ENCODE measurements at regions not wholly inside any gene's neighbourhood (a gene's known extent, or its start where the extent isn't known, plus 50 kb on each side); places are given as distances from the start of the nearest gene placed in this dataset.

DNA sequence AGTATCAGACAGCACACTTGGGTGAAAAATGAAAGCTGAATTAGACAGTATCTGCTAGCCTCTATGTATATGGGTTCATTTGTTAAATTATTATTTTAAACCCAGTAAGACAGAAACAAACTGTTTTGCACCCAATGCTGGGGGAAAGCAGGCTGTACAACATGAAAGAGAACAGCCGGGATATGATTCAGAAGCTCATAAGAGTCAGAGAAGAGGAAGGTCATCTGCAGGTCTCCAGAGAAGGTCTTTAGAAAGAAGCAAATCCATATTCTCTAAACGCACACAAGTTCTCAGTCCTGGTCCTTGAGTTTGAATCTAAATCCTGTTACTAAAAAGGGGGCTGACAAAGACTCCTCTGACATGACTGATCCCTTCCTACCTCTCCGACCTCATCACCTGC lies 155.1 kb downstream of the SIPA1L2 start:
- DNase-seq = no peak

DNA sequence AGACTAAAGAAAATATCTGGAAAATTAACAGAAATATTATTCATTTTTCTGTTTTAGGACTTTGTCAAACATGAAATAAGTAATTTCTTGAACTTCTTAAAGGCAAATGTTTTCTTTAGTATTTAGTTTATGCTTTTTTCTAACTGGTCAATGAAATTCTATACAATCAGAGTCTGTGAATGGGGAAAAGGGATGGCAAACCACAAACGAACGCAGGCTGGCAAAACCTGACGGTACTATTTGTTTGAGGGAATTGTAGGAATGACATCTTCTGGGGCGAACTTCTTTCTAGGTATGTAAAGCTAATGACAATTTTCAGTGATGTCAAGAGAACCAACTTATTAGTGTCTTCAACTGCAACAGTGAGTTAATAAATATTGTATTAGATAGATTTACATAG lies 156.0 kb downstream of the SIPA1L2 start:
- DNase-seq = no peak

DNA sequence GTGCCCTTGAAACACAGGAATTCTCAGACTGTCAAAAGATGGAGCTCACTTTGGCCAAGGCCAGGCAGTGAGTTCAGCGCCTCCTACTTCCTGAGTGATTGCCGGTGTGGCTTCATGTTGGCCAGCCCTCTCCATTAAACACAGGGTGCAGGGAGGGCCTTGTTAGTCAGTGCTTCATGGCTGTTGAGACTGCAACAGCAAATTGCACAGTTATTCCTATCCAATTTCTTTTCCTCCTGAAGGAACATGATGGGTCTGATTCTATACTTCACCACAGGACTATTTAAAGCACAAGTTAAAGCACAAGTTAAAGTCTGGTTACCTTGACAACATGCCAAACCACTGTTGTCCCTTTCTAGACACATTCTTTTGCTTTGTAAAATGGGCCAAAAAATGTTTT lies 156.6 kb downstream of the SIPA1L2 start:
- DNase-seq = no peak

DNA sequence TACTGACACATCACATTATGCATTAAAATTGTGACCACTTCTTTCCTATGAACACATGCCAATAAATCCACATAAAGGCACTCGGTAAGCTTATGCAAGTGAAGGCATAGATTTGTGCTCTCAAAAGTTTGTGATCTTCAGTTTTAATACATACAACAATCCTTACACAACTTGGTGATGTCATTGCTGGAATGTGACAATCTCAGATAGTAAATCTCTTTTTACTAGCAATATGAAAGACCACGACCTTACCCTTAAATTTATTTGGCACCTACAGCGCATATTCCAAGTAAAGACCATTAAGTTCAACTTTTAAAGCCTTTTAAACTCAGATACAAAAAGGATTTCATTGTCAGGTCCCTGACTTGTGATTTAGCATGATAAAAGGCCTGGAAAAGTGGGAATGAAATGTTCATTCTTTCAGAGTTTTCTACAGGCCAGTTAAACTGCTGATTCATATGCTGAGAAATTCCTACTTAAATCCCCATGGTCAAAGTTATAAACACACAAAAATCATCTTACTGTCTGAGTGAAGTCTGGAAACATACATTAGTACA lies 157.4 kb downstream of the SIPA1L2 start:
- DNase-seq = no peak

DNA sequence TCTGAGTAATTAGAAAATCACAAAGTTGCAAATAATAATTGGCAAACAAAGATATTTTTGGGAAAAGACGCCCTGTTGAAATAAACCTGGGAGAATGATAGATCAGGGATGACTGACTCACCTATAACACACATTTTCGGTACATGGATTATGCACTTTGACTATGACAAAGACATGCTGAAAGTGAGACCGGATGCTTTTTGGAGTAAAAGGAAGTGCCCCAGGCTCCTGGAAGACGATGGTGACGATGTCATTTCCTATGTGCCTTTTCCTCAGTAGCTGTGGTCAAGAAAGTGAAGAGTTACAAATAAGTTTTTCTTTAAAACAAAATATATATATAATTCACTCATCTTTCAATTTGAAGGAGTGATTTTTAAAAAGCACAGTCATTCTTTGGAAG lies 158.7 kb downstream of the SIPA1L2 start:
- peak; percentile 35 for DNase-seq

DNA sequence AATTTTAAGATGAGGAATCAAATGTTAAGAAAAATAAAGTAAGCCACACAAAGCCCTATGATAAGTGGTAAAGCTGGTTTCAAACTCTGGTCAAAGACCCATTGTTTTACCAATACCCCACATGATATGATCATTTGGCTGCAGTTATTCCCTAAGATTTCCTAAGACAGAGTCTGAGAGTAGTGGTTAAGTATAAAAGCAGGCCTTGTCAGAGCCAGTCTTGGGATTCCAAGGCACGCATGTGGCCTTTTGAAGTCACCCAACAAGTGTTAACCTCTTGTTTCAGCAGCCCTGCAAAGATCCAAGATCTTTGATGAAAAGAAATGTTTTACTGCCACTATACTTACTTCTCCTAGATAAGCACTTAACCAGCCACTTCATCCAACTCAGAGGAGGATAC lies 159.2 kb downstream of the SIPA1L2 start:
- DNase-seq = no peak

DNA sequence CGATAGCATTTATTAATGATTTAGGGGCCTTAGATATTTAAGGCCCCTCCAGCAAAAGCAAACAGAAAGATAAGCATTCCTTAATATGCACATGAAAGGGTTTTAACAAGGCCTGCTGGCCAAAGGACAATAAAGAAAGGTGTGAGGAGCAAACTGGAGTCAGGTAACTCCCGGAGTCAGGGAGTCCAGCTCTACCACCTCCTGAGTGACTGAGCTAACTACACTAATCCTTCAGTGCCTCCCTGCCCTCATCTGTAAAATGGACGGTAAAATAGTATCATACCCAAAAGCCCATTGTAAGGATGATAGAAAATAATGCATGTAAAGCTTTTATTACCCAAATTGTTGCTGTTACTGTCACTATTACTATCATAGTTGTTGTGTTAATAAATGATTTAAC lies 161.7 kb downstream of the SIPA1L2 start:
- DNase-seq = no peak

DNA sequence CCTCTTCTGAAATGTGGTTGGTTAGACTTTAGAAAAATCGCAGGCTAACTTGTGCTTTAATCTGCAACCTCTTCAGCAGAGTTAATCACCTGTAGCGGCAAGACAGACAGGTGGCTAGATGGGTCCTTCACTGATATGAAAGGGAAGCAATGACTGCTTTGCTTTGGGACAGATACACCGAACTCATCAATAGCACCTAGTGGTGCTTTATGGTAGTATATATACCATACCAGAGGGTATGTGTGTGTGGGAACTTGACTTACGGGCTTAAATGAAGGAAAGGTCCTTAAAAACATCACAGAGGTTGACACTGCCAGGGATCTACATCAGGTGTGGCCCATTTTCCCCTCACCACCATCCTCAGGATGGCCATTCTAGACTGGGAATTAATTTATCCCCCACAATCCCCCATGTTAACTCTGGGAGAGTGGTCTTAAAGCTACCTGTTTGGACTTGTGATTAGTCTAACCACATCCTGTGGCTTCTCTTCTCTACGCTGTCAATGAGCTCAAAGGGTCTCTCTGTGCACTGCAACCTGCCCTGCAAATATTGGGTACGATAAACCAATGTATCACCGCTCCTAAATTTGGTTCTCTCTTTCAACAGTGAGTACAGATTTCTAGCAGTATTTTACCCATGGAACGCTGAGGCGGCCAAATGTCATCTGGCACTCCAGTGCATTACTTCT lies 162.7 kb downstream of the SIPA1L2 start:
- DNase-seq = no peak

DNA sequence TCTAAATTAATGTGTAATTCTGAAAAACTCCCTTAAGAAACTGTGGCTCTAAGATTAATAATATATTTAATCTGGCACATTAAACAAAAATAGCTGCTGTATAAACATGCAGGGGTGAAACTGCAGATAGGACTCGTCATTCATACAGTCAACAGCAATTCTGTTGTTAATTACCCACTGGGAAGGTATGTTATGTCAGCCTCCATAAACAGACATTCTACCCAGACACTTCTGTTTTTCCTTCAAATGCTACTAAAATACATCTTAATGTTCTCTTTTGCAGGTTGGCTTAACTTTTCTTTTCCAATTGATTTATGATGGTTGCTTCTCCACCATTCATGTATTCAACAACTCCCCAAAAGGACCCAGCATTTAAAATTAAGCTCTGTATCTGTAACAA lies 165.6 kb downstream of the SIPA1L2 start:
- DNase-seq = no peak

DNA sequence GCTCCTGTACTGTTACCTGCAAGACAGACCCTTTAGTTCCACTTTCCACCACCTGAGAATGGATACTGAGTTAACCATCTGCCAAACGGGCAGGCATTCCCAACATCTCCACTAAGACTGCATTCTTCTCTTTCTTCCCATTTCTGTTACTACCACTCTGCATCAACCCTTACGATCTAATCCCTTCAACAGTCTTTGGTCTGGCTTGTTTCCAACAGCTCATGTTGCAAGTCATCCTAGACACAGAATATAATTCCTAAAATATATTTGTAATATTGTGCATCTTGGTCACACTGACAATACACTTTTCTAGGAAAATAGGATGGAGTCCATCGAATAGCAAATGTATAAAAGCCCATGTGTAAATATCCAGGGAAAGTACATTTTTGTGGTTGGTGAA lies 166.7 kb downstream of the SIPA1L2 start:
- no peak for DNase-seq

DNA sequence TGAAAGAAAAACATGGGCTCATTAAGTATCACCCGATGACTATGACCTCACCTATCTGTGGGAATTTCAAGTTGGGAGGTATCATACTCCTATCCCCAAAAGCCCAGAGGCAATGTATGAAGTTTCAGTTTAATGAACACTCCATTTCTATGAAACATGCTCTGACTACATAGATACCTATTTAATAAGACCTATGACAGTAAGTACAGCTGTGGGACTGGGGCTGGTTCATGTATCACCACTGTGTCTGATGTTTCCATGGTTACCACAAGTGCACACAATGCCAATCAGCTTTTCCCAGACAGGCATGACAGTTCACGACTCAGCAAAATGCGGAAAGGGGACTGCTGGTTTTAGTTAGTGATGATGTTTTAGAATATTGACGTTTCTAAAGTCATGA lies 167.7 kb downstream of the SIPA1L2 start:
- no peak for DNase-seq

DNA sequence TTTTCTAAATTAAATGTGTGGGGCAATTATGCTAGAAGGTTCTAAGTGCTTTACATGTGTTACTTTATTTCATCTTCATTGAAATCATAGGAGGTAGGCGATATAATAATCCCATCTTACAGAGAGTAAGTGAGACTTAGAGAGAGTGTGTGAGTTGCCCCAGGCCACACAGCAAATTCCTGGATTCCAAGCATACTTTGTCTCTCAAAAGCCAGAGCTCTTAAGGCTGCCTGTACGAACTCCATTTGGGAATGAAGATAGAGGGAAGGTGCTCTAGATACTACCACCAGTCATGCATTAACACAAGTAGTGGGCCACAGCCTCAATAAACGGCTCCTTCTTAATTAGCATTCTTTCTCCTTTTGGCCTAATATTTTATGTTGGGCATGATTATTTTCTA lies 170.1 kb downstream of the SIPA1L2 start:
- no peak for DNase-seq

DNA sequence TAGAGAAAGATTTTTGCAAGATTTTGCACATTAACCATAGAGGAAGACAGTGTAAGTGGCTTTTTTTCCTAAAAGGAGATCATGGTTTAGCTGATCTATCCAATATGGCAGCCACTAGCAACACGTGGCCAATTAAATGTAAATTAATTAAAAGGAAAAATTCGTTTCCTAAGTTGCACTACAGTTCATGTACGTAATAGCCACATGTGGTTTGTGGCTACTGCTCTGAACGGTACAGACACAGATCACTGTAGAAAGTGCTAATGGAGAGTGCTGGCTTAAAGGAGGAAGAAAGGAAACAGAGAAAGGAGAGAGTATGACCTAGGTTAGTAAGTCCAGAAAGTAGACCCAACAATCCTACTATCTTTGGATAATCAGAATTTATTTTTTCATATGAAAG lies 170.8 kb downstream of the SIPA1L2 start:
- DNase-seq = peak; percentile 28

DNA sequence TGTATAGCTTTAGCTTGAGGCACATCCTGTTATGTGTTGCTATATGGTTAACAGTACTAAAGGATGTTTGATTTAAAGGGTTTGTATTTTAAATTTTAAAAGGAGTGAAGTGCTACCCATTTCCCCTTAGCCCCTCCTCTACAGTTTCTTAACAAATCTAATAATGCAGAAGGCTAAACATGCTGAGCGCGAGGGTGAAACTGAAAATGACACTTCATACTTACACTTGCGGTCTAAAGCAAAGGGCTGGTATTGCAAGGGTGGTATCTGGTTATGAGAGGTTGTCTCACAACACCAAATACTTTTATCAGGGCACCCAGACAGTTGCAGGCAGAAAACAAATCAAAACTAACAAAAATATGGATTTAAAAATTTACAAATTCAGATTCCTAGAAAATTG lies 172.3 kb downstream of the SIPA1L2 start:
- peak; percentile 76 for DNase-seq

DNA sequence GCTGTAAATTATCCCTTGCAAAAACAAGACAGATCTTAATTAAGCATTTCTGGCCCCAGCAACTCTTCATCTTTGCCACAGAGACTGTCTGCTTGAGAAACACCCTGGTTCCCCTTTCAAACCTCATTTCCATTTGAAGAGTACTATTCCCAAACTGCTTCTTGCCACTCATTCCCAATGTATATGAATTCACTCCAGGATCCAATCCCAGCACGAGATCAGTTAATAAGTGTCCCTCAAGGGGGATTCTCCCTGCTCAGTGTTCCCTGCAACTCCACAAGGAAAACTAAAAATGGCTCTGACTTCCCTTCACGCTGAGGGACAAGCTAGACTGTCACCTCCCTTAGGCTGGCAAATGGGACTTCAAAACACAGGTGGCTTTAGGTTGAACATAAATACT lies 173.2 kb downstream of the SIPA1L2 start:
- no peak for DNase-seq

DNA sequence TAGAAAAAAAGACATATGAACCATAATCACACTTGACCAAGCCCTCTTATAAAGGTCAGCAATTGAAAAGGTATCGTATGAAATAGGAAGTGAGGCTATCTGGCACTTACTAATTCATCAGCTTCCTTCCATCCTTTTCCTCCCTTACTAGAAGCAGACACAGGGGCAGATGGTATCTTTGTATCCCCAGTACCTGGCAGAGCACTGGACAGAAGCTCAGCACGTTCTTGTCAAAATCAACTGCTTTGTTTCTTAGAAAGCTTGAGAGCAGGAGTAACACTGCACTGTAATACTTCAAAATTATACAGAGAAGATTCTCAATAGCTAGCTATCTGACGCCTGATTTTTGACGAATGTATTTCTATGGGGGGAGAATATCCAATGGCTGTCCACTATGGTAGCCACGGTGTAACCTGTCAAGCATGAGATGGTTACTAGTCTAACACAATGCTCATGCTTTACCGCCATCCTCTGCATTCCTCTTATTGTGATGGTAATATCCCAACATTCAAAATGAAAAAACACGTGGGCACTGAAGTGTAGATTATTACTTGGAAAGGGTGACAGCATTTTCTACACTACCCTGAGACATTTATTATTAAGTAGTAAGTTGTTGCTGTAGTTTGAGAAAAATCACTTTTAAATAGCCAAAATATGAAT lies 175.6 kb downstream of the SIPA1L2 start:
- no peak for DNase-seq

DNA sequence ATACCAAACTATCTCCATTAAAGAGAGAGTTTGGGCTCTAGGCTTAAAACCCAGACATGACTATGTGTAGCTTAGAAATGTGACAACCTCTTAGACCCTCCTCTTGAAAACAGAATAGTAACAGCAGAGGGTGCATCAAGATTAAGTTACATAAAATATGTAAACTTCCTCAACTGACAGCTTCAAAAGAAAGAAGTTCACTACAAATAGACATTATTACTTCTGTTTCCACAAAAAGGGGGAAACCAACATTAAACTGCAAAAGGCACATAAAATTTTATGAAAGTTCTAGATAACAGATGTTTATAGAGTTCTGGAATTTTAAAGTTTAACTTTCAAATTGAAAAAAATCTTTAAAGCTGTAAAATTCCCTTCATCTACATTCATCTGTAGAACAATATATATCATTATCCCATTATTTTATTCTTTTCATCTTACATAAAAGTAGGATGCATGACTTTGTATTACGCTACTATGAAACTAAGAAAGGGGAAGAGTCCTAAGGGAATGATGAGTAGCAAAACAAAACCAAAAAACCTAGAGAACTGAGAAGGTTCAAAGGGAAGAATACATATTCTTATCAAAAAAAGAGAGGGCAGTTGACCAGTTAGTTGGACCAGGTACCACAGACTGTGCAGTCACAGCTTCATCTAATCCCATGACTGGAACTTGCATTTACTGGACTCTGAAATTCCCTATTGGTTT lies 177.0 kb downstream of the SIPA1L2 start:
- DNase-seq = no peak

DNA sequence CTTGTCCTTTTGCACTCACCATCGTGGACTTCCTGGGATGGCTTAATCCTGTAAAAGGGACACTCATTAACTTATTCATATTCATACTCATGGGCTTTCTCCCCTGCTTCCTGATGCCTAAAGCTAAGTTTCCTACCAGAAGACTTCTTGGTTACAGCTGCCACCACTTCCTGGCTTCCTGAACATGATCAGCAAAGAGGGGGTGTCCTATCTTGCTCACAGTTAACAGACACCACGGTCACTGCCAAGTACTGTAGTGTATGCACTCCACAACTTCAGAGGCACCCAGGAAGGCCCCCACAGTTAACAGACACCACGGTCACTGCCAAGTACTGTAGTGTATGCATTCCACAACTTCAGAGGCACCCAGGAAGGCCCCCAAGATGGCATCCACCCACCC lies 177.8 kb downstream of the SIPA1L2 start:
- no peak for DNase-seq

DNA sequence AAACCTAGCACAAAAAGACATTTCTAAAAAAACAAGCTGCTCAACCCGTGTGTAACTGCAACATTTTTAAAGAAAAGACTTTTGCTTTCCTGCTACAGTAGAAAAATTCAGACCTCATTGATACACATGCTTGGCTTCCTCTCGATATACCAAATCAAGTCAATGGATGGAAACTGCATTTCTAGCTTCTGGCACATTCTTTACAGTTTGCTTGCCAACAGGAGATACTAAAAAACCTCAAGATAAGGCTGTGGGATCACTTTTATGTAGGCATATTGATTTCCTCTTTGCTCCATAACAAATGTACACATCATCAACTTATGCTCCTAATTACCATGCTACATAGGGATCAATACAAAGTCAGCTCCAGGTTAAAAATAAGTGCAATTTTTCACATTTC lies 178.4 kb downstream of the SIPA1L2 start:
- no peak for DNase-seq

DNA sequence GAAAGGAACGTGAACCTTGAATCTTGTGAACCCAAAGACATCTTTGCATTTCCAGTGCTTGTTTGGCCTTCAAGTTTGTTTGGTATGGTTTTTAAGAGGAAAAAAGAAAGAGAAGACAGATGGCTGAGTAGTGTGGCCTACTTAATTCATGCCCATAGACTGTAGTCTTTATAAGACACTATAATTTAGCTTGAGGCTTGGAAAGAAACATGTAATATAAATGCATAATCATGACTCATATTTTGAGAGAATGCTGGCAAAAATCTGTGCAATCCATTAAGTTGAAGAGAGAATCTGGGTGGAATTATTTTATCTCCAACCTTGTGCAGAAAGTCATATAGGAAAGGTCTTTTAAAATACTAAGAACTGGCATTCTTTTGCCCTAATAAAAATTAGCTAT lies 179.3 kb downstream of the SIPA1L2 start:
- DNase-seq = no peak

DNA sequence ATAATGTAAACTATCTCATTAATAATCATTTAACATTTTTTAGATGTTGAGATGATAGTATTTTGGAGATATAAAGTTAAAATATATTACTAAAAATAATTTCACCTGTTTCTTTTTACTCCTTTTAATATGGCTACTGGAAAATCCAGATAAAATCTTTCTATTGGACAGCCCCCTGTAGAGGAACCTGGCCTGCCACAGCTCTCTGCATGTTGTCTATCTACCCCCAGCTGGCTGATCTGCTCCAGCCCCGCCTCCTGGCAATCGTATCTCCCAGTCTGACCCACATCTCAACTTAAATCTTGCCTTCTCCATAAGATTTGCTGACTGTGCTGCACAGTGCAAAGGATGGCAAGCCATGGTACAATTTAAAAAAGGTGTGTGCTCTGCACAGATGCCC lies 182.8 kb downstream of the SIPA1L2 start:
- no peak for DNase-seq

DNA sequence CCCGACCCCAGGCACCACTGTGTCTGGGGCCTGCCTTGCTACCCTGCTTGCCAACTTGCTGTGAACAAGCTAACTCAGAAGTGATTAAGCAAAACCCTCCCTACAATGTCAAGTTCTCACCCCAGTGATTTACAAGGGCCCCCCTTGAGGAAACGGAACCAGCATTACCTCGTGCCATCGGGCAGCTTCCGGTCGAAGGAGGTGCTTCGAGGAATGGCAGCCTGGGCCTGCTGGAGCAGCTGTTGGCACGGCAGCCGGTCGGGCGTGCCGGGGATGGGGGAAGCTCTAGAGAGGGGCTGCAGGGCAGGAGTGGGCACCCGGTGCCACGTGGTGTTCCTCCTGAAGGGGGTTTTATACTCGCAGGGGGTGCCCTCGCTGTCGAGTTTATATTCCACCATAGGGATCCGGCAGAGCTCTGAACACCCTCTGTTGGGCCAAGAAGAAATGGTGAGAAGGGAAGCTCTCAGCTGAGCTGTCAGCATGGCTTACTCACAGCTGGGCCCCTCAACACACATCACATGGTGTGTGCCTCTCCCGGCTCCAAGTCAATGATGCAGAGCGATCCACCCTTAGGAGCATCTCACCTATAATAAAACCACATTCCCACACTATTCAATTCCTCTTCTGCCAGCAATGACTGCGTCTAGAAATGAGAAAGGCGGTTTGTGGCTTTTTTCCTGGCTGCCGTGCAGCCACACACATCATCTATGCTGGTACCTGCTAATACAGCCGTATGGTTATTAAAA lies 184.4 kb downstream of the SIPA1L2 start:
- DNase-seq = no peak

DNA sequence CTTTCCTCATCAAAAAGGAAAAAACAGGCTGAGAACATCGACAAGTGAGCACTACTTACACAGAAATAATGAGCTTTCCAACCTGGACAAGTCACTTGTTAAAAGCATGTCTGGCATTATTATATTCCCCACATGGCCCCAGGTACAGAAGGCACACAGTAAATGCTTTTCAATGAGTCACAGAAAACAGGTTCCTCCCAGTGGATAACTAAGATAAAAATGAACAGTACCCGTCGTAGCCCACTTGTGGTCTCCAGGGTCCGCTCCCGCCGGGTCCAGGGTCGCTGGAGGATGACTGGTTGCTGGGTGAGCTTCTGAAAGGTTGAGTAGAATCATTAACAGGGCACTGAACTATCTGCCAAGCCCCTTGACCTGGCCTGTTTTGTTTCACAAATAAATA lies 186.6 kb downstream of the SIPA1L2 start:
- no peak for DNase-seq
